Breast epithelium (tissue), 4 donors: ENCODE measurements at regions not wholly inside any gene's neighbourhood (a gene's known extent, or its start where the extent isn't known, plus 50 kb on each side); places are given as distances from the start of the nearest gene placed in this dataset.
"Not testable (repeated sequence)": the region's sequence is repeated elsewhere in the genome, so short reads cannot be mapped to it uniquely, and the experiment has no call there.

Experiments used
- DNase-seq, 2 donors: peaks; one replicate each; pipeline ENCODE4 v3.0.0-alpha.2; 2019; ENCODE audit warnings: low spot score in 2 of 2
- H3K27ac ChIP-seq, 2 donors: fragments of 200-600 bp; sonication (generic) in 1 of 2; one replicate each; pipeline ENCODE4 v1.5.1; 2016 to 2019; ENCODE audit warnings: mild to moderate bottlenecking in 1 of 2
- H3K27me3 ChIP-seq, 2 donors: fragments of 200-600 bp; sonication (generic) in 1 of 2; one replicate each; pipeline versions ENCODE4 v1.5.1 to v1.6.0; 2017 to 2019; ENCODE audit warnings: control low read depth in 1 of 2, mild to moderate bottlenecking in 1 of 2
- H3K36me3 ChIP-seq: fragments of 200-600 bp; one replicate; pipeline ENCODE4 v1.5.1; 2019
- H3K4me1 ChIP-seq, 2 donors: fragments of 200-600 bp; sonication (generic); one replicate each; pipeline ENCODE4 v1.5.1; 2016 to 2019; ENCODE audit warnings: control low read depth in 1 of 2
- H3K4me3 ChIP-seq, 3 donors: fragments of 200-600 bp; sonication (generic); 1 replicate in 2 of 3; 2 replicates in 1 of 3; pipeline ENCODE4 v1.5.1; 2016 to 2019; ENCODE audit warnings: mild to moderate bottlenecking in 3 of 3, moderate library complexity in 2 of 3
- H3K9me3 ChIP-seq, 2 donors: fragments of 200-600 bp; sonication (generic) in 1 of 2; one replicate each; pipeline ENCODE4 v1.5.1; 2016 to 2019; ENCODE audit warnings: control low read depth in 1 of 2
- POLR2A ChIP-seq: fragments of 450-650 bp; IDR thresholded peaks from one replicate; pipeline ENCODE4 v1.6.1; 2016; ENCODE audit warnings: antibody characterized with exemption, mild to moderate bottlenecking, moderate library complexity
- POLR2AphosphoS5 ChIP-seq, 3 donors: sonication (generic); formaldehyde crosslinking; IDR thresholded peaks; one replicate each; pipeline ENCODE4 v1.6.1; 2017; ENCODE audit warnings: antibody characterized with exemption in 3 of 3
- intact Hi-C: fragments of 100-400 bp; cut with DNase I; formaldehyde crosslinking; loops from one replicate; pipeline ENCODE4 v1.15.1; 2023; ENCODE audit warnings: low total_unique reads
- TF ChIP-seq, protein P1 (sequence below), 3 donors: fragments of 450-650 bp; IDR thresholded peaks; one replicate each; pipeline ENCODE4 v1.5.1; 2016 to 2017; ENCODE audit warnings: antibody characterized with exemption in 3 of 3, mild to moderate bottlenecking in 3 of 3, moderate library complexity in 3 of 3

DNA sequence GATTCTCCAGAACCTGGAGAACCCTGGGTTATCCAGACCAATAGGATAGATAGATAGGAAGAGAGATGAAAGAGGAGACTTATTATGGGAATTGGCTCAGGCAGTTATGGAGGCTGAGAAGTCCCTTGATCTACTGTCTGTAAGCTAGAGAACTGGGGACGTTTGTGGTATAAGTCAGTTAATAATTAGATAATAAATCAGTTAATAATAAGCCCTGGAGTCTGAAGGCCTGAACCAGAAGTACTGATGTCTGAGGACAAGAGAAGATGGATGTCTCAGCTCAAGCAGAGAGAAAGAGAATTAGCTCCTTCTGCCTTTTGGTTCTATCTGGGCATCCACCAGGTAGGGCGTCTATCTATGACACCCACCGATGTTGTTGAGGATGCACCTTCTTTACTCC, 72.9 kb upstream of the SLC22A23 start:
- TF ChIP-seq POLR2A (no peak), POLR2AphosphoS5 (IDR thresholded peaks at IDR 0.05) (no peak)
- TF ChIP-seq, protein P1, sequence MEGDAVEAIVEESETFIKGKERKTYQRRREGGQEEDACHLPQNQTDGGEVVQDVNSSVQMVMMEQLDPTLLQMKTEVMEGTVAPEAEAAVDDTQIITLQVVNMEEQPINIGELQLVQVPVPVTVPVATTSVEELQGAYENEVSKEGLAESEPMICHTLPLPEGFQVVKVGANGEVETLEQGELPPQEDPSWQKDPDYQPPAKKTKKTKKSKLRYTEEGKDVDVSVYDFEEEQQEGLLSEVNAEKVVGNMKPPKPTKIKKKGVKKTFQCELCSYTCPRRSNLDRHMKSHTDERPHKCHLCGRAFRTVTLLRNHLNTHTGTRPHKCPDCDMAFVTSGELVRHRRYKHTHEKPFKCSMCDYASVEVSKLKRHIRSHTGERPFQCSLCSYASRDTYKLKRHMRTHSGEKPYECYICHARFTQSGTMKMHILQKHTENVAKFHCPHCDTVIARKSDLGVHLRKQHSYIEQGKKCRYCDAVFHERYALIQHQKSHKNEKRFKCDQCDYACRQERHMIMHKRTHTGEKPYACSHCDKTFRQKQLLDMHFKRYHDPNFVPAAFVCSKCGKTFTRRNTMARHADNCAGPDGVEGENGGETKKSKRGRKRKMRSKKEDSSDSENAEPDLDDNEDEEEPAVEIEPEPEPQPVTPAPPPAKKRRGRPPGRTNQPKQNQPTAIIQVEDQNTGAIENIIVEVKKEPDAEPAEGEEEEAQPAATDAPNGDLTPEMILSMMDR (IDR thresholded peaks at IDR 0.05) = no peak
- no peak for DNase-seq
- peaks cover 0 to 10% of the 10 kb centered on the region in 2 donors for H3K4me1 ChIP-seq
- no peaks in the 10 kb centered on the region for H3K36me3 ChIP-seq
- intact Hi-C loops = no loop called here
- no peaks in the 10 kb centered on the region for H3K9me3 ChIP-seq
- H3K4me3 ChIP-seq = no peak overlapping the region
- H3K27me3 ChIP-seq = no peaks in the 10 kb centered on the region
- no peak overlapping the region for H3K27ac ChIP-seq

DNA sequence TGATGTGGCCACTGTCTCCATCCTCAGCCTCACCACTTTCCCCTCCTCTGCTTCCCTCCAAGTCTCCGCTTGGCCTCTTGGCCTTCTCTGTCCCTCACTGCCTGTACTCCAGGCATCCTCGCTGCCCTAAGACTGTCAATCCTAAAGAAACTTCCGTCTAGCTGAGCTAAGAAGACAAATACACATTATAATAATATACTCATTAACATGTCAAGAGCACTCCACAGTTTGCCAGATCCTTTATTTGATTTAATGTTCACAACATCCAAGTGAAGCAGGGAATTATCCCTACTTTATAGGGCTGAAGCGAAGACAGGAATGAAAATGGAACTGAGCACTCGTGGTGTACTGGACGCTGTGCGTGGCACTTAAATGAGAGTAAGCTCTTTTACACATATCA, 72.4 kb upstream of the SLC22A23 start:
- Histone ChIP-seq H3K36me3 (no peaks in the 10 kb centered on the region), H3K27me3 (no peaks in the 10 kb centered on the region), H3K9me3 (no peaks in the 10 kb centered on the region), H3K4me1 (peaks cover 0 to 10% of the 10 kb centered on the region in 2 donors), H3K4me3 (no peak overlapping the region), H3K27ac (no peak overlapping the region)
- intact Hi-C loops = no loop called here
- no peak for DNase-seq
- no peak for TF ChIP-seq POLR2A
- no peak for TF ChIP-seq POLR2AphosphoS5 (IDR thresholded peaks at IDR 0.05)
- TF ChIP-seq, protein P1 (IDR thresholded peaks at IDR 0.05) = no peak

- H3K27me3 ChIP-seq, H3K9me3 ChIP-seq, intact Hi-C loops, H3K4me3 ChIP-seq, H3K36me3 ChIP-seq: not testable (repeated sequence)
- peak in 1 of 2 donors; percentile 11 for DNase-seq
- Histone ChIP-seq H3K27ac (peak overlapping the region in 1 of 2 donors; percentile 63), H3K4me1 (peaks cover 0 to 10% of the 10 kb centered on the region in 2 donors)
Measured at GRCh38 chr6:3528081-3528671, 71.3 kb upstream of the SLC22A23 start.

DNA sequence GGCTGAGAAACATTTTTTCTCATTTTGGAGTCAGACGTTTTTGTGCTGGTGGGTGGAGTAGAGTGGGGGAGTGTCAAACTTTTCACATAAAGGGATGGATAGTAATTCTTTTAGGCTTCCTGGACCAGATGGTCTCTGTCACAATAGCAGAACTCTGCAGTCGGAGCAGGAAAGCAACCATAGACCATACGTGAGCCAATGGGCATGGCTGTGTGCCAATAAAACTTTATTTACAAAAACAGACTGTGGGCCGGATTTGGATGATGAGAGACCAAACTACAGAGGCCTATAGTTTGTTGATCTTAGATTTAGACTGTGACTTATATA, 70.8 kb upstream of the SLC22A23 start:
- DNase-seq = peak in 1 of 2 donors; percentile 16
- Histone ChIP-seq H3K27ac (peak overlapping the region; percentile 55 to 63), H3K4me1 (peaks cover 1 to 10% of the 10 kb centered on the region in 2 donors), H3K4me3 (no peak overlapping the region), H3K27me3 (no peaks in the 10 kb centered on the region), H3K9me3 (no peaks in the 10 kb centered on the region), H3K36me3 (no peaks in the 10 kb centered on the region)
- TF ChIP-seq, protein P1 (IDR thresholded peaks at IDR 0.05) = no peak
- TF ChIP-seq POLR2A (no peak), POLR2AphosphoS5 (IDR thresholded peaks at IDR 0.05) (no peak)
- intact Hi-C loops = no loop called here

DNA sequence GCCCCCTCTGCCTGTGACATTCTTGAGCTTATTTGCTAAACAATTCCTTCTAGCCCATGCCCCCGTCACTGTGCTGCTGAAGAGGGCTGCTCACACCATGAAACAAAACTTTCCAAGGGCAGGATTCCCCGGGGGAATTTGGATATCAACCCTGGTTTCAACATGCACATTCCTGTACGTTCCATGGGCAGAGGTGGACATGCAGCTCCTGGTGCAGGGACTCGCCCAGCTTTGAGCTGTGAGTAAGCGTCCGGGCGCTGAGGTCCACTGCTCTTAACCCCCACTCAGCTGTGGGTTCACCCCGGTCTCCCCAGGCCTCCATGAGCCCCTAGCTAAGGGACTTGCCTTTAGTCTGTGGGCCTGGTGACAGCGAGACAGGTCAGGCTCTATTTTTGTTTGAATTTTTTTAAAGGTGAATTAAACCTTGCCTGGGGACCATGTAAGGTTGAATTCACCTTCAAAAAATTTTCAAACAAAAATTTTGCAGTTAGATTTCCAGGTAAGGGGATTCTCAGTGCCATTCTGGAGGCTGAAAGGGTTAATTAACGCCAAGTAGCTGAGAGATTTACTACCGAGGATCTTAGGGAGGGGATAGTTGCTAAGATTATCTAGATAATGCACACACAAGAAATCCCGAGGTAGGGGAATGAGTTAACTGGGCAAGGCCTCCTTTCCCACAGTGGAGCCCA, 70.3 kb upstream of the SLC22A23 start:
- TF ChIP-seq POLR2AphosphoS5 (IDR thresholded peaks at IDR 0.05) (no peak), POLR2A (no peak)
- TF ChIP-seq, protein P1 (IDR thresholded peaks at IDR 0.05) = no peak
- Histone ChIP-seq H3K4me3 (no peak overlapping the region), H3K9me3 (no peaks in the 10 kb centered on the region), H3K36me3 (no peaks in the 10 kb centered on the region), H3K27ac (peak overlapping the region; percentile 55 to 63), H3K4me1 (peaks cover 3 to 10% of the 10 kb centered on the region in 2 donors), H3K27me3 (no peaks in the 10 kb centered on the region)
- intact Hi-C loops = no loop called here
- peak in 1 of 2 donors; percentile 78 for DNase-seq
